GM18861 (cell line): ENCODE measurements at regions not wholly inside any gene's neighbourhood (a gene's known extent, or its start where the extent isn't known, plus 50 kb on each side); places are given as distances from the start of the nearest gene placed in this dataset.
"Not testable (repeated sequence)": the region's sequence is repeated elsewhere in the genome, so short reads cannot be mapped to it uniquely, and the experiment has no call there.

ENCODE experiments used
- ATAC-seq: cut with Tn5 transposase; IDR thresholded peaks from one replicate; pipeline ENCODE4 v1.9.1; 2021; ENCODE audit not compliant: unreplicated experiment

- no peak for ATAC-seq
These were observed 539.1 kb downstream of the MFSD1 start for GRCh38 chr3:159340877-159341500.

GRCh38 chr3:159346271-159346903 is 544.5 kb downstream of the MFSD1 start:
- ATAC-seq, result no peak

DNA sequence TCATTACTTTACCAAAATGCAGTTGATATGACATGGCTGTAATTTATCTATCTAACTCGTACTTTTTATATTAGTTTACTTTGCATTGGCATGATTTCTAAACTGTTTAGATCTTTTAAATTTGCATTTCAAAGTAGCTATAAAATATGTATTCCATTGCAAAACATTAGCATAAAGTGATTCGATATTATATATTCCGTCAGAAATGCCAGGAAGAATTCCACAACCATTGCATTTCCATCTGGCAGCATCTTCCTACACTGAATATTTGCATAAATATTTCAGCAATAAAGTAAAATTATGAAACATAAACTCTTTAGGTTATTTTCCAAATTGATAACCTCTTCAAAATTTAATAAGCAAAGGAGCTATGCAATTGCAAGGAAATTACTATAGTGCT is 546.6 kb downstream of the MFSD1 start:
- no peak for ATAC-seq

DNA sequence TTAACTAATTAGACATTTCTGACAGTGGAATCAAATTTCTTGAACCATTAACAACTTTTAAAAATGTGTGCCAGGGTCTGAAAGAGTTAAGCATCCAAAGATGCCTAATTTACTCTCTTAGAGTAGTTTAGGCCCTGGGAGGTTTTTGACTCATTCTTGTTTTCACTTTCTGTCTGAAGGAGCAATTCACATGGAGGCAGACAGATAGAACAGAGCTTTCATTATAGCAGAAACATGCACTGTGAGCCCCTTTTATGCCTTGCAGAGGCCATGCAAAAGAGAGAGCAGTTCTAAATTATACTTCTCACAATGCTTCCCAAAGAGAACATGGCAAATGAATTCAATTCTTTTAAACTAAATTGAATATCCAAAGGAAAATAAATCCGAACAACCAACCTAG is 554.8 kb downstream of the MFSD1 start:
- ATAC-seq, result no peak

- ATAC-seq, result no peak
These were observed 562.7 kb downstream of the MFSD1 start for GRCh38 chr3:159364511-159364910.

DNA sequence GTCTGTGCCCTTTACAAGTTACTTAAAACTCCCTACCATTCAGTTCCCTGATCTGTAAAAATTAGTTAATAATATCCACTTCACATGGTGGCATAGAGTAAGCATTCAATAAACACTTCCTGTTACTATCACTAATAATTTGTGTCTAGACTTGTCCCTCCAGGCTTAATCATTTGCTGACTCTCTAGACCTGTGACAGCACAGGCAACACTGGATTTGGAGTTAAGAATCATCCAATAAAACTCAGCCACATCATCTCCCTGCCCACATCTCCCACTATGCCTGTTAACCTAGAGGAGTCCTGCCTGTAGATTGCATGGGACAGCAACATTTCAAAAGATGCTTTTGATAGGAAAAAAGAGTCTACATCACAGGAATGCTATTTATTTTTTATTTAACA is 564.6 kb downstream of the MFSD1 start:
- no peak for ATAC-seq

DNA sequence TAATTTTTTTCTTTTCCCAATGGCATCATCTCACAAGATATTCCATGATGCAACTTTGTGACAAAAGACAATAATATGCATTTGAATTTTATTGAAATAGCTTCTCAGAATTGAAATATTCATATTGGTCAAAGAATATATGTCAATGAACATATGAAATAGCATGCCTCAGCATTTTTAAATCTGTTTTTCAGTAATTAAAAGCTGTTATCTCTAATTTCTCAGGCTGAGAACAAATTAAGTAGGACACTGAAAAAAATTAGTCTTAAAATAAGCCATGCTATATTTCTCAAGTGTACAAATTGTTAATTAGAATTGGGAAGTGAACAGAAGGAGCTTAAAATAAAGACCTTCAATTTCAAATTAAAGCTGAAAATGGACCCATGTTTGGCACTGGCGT is 570.1 kb downstream of the MFSD1 start:
- ATAC-seq, result no peak

DNA sequence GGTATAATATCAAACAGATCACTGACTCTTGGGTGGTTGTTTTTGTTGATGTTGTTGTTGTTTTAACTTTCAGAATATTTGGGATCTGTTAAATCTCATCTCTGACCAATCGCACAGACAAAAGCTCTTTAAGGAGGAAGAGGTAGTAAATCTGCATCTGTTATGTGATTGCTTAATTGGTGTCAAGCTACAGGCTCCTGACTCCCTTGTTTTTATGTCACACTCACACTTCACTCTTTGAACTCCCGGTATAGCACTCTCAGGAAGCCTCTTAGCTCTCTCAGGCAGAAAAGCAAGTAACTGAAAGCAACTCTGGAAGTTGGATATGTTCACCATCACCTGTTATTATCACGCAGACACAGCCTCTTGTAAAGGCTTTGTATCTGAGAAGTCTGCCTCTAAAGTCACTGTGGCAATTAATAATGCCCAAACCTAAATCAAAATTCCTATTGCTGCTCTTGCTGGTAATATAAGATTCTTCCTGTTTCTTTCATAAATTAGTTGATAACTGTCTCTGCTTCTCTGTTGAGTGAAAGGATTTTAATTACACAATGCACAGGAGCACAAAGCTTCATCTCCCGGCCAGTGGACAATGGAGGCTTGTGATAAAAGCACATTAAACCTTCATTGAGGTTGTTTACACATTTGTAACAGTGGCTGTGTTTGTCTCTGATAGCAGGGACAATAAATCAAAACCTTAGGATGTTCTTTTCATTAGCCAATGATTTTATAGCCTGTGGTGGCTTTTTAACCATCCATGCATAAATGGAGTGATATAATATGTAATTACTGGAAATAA is 576.7 kb downstream of the MFSD1 start:
- no peak for ATAC-seq

DNA sequence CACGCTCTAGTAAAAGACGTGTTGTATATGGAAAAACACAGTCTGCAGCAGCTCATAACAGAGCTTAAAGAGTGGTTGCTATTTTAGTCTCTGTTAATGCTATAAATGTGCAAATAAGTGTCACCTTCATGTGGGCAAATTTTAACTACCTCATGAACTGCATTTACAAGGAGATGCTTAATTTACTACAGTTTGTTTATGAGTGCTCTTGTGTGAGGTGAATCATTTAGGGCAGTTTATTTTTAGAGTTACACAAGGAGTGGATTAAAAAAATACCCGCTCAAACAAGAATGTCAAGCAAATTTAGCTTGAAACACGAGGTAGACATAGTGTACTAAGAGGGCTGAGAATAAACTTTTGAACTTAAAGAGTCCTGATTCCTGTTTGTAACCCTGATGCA is 579.0 kb downstream of the MFSD1 start:
- ATAC-seq, result no peak

GRCh38 chr3:159390656-159391212 is 588.9 kb downstream of the MFSD1 start:
- no peak for ATAC-seq

DNA sequence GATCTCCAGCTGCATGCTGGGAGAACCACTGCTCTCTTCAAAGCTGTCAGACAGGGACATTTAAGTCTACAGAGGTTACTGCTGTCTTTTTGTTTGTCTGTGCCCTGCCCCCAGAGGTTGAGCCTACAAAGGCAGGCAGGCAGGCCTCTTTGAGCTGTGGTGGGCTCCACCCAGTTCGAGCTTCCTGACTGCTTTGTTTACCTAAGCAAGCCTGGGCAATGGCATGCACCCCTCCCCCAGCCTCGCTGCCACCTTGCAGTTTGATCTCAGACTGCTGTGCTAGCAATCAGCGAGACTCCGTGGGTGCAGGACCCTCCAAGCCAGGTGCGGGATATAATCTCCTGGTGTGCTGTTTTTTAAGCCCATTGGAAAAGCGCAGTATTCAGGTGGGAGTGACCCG is 591.0 kb upstream of the IL12A start:
- not testable (repeated sequence) for ATAC-seq

DNA sequence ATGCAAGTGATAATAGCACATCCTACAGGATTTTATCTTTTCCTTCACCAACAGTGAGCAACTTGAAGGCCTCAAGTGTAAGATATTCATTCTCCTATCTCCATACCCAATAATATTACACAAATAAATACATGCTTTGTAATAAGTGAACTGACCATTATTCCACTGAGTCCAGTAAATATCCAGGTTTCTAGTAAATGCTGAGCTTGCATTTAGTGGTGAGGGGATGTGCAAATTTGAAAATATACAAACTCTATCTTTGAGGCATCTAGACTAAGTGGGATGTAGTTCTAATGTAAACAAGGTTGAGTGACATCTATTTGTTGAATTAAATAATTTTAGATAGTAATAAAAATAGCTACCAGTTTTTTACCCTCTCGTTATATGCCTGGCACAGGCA is 587.6 kb upstream of the IL12A start:
- no peak for ATAC-seq

- ATAC-seq, result not testable (repeated sequence)
These were observed 578.9 kb upstream of the IL12A start for GRCh38 chr3:159409711-159410110.

GRCh38 chr3:159413319-159413718 is 575.3 kb upstream of the IL12A start:
- ATAC-seq, result no peak

GRCh38 chr3:159416856-159417255 is 571.8 kb upstream of the IL12A start:
- ATAC-seq, result no peak

GRCh38 chr3:159417761-159418160 is 570.9 kb upstream of the IL12A start:
- no peak for ATAC-seq

DNA sequence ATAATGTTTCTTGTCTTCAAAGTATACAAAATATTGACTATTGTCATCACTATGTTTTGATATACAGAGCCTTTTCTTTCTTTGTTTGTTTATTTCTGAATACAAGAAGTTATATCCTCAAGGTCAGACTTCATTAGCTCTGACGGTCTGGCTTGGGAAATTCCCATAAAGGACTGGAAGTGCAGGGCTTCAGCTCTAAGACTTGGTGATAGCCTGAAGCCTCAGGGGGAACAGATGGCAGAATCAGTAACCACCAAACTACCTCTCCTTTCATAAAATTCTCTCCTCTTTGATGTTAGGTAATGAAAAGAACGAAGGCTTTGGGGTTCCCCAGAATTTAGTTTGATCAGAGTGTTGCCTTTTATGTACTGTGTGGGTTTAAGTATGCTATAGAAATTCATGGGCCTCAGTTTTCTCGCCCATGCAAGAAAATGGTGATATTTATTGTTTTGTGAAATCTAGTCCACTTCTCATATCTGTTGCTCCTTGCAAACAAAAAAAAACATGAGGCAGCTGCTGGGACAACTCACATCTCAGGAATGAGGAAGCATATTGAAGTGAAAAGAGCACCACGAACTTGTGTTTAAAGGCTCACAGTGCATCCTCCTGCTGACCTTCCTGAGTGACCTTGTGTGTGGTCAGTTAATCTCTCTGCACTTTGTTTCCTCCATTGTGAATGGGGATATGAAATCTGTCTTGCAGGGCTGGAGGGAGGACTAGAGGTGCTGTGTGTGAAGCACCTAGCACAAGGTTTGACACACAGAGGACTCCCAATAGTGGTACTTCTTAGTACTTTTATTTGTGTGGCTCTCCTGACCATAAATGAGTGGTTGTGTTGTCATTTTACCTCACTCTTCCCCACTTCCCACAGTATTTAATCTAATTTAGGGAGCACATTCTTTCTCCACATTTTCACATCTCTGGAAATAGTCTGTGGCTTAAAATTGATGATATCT is 569.8 kb upstream of the IL12A start:
- no peak for ATAC-seq

DNA sequence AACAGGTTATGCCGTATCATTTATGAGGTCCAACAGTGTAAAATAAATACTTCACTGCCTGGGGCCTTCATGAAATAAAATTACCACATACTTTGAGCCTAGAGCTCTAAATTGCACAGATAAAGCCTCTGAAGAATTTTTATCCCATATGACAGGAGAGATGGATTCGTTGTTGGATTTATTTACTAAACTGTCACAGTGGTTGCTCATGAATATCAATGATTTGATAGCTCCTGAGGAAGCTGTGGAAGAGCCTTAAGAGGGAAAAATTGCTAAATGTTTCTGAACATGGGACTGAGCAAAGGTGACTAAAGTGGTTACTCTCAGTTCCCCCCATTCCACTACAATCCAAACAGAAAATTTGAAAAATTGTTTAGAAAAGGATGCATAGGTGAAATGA is 558.9 kb upstream of the IL12A start:
- ATAC-seq, result no peak

- ATAC-seq, result no peak
These were observed 555.8 kb upstream of the IL12A start for GRCh38 chr3:159432682-159433340.

DNA sequence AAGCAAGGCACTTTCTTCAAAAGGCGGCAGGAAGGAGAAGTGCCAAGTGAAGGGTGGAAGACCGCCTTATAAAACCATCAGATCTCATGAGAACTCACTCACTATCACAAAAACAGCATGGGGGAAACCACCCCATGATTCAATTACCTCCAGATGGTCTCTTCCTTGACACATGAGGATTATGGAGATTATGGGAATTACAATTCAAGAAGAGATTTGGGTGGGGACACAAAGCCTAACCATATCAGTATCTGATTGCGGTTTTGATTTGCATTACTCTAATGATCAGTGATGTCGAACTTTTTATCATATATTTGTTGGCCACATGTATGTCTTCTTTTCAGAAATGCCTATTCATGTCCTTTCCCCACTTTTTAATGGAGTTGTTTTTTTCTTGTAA is 549.3 kb upstream of the IL12A start:
- no peak for ATAC-seq
